ENCODE measurements at regions not wholly inside any gene's neighbourhood (a gene's known extent, or its start where the extent isn't known, plus 50 kb on each side); places are given as distances from the start of the nearest gene placed in this dataset.
A peak's percentile ranks its signal among the peaks of the same experiment; 100 is the strongest.

DNA sequence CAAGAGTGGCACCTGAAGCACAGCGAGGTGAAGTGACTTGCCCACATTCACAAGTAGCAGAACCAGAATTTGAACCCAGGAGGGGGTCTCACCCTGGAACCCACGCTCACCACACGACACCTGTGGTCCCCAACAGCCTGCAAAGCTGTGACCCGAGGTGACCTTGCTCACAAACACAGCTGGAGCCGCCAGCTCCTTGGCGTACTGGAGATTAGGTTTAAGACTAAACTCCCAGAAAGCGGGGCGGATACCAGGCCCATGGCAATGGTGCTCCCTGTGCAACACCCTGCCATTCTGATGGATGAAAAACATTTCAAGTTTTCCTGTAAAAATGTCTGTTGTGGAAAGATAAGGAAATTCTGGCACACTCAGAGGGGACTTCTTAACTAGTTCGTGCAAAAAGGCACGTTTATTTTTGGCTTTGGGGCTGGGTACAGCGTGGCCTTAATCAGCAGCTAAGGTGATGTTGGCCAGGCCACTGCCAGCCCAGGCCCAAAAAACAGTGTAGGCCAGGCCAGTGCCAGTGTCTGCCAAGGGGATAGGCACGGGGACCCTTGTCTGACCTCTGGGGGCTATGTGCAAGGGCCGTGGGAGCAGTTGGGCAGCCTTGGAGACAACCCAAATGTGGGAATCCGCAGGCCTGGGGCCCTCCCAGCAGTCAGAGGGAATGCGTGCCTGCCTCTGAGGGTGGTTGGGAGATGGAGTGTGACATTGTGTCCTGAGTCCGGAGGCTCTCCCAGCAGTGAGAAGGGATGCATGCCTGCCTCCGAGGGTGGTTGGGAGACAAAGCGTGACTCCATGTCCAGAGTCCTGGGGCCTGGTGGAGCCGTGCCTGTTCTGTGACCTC lies 185.0 kb upstream of the HS6ST1 start:
- DNase-seq = no peak
- intact Hi-C loops (cut with micrococcal nuclease) = no loop called here
- TF ChIP-seq, protein P1, sequence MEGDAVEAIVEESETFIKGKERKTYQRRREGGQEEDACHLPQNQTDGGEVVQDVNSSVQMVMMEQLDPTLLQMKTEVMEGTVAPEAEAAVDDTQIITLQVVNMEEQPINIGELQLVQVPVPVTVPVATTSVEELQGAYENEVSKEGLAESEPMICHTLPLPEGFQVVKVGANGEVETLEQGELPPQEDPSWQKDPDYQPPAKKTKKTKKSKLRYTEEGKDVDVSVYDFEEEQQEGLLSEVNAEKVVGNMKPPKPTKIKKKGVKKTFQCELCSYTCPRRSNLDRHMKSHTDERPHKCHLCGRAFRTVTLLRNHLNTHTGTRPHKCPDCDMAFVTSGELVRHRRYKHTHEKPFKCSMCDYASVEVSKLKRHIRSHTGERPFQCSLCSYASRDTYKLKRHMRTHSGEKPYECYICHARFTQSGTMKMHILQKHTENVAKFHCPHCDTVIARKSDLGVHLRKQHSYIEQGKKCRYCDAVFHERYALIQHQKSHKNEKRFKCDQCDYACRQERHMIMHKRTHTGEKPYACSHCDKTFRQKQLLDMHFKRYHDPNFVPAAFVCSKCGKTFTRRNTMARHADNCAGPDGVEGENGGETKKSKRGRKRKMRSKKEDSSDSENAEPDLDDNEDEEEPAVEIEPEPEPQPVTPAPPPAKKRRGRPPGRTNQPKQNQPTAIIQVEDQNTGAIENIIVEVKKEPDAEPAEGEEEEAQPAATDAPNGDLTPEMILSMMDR (IDR thresholded peaks at IDR 0.05; ENCODE audit: borderline replicate concordance) = no peak
- Histone ChIP-seq H3K4me3 (no peak overlapping the region), H3K4me1 (peaks cover 45% of the 10 kb centered on the region), H3K27me3 (ENCODE audit: low read depth) (no peaks in the 10 kb centered on the region), H3K9me3 (replicated peaks) (no peaks in the 10 kb centered on the region), H3K27ac (replicated peaks) (peak overlapping the region; percentile 74), H3K36me3 (no peaks in the 10 kb centered on the region)

DNA sequence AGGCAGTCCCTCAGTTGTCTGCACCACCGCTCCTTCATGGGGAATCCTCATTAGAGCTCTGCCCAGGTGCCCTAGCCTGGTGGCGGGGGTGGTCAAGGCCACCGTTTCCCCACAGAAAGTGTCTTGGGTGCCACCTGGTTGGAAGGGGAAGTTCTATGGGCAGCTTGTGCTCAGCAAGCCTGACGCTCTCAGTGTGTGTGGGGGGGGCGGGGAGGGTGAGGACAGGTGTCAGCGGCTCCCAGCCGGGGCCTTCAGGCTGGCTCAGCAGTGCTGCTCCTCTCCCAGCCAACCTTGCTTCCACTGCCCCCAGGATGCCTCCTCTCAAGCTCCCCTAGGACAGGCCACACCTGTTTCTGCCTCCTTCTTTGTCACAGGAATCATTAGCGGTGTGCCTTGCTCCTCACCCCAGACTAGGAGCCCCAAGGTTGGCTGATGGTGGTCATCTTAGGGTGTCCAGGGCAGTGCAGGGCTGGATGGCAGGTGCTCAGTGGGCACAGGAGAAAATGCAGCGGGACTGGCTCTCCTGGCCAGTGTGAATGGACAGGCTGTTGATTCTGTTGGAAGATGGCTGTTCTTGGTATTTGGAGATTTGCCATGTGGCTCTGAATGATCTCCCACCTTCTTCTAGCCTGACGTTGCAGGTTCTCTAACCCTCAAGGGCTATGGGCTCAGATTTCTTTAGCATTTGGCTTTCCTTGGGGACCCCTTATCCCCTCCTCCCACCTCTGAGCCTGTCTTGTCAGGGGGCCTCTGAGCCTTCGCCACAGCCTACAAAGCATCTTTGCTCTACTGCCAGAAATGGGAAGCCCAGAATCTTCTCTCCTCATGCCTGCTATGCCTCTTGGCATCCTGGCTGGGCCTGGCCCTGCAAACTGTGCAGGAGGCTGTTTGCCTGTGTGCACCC lies 185.8 kb upstream of the HS6ST1 start:
- Histone ChIP-seq H3K36me3 (no peaks in the 10 kb centered on the region), H3K4me3 (no peak overlapping the region), H3K27me3 (ENCODE audit: low read depth) (no peaks in the 10 kb centered on the region), H3K27ac (replicated peaks) (peak overlapping the region; percentile 74), H3K4me1 (peaks cover 45% of the 10 kb centered on the region), H3K9me3 (replicated peaks) (no peaks in the 10 kb centered on the region)
- intact Hi-C loops (cut with micrococcal nuclease) = no loop called here
- TF ChIP-seq, protein P1 (IDR thresholded peaks at IDR 0.05; ENCODE audit: borderline replicate concordance) = no peak
- DNase-seq = no peak

DNA sequence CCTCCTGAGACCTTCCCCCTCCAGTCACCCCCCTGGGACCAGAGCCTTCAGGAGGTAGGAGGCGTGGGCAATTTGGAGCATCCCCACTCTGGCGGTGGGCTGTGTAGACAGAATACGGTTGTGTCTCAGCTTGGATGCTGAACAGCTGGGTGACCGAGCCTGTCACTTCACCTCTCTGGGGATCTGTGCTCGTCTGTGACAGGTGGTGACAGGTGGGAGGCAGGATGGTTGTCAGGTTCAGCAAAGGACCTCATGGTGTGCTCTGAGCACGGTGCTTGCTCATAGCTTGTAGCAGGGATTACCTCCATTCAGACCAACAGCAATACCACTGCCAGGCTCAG lies 186.5 kb upstream of the HS6ST1 start:
- Histone ChIP-seq H3K9me3 (replicated peaks) (no peaks in the 10 kb centered on the region), H3K4me1 (peaks cover 45% of the 10 kb centered on the region), H3K27ac (replicated peaks) (no peak overlapping the region), H3K4me3 (no peak overlapping the region), H3K27me3 (ENCODE audit: low read depth) (no peaks in the 10 kb centered on the region), H3K36me3 (no peaks in the 10 kb centered on the region)
- no peak for DNase-seq
- TF ChIP-seq, protein P1 (IDR thresholded peaks at IDR 0.05; ENCODE audit: borderline replicate concordance) = no peak
- intact Hi-C loops (cut with micrococcal nuclease) = no loop called here

DNA sequence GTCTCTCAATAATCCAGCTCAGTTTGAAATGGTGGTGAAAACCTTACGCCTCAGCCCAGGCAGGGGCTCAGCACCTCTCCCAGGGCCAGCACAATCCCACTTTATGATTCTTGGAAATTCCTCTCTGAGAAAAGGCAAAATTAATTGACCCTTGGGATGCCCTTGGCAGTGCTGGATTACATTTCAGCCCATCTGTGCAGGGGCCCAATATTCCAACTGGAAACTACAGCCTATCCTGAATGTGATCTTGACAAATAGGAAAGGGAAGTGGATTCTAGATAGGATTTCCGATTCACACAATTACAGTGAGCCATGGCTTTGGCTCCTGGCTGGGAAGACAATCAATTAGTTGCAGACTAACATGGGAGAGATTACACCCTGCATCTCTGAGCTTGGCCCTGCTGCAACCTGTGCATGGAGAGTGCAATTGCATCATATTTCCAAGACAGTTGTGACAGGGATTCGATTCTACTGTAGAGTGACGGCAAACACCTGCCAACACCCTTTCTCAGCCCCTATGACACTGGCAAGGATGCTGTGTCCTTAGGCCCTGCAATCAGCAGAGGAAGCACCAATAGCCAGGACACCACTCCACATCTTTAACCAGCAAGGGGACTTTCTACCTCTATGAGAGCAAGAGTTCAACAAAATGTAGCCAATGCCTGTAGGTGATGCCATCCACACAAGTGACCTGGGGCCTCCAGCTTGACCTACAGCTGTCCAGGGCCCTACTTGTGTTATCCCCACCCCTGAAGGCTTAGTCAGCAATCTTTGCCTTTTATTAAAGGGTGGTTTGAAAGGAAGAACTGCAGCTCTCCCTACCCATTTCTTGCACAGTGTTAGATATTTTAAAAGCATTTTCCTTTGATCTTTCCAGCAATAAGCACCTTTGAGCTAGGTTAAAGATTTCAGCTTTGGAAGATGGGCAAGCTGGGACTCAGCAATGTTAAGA lies 187.2 kb upstream of the HS6ST1 start:
- H3K27me3 ChIP-seq (ENCODE audit: low read depth) = no peaks in the 10 kb centered on the region
- TF ChIP-seq, protein P1 (IDR thresholded peaks at IDR 0.05; ENCODE audit: borderline replicate concordance) = no peak
- intact Hi-C loops (cut with micrococcal nuclease) = no loop called here

DNA sequence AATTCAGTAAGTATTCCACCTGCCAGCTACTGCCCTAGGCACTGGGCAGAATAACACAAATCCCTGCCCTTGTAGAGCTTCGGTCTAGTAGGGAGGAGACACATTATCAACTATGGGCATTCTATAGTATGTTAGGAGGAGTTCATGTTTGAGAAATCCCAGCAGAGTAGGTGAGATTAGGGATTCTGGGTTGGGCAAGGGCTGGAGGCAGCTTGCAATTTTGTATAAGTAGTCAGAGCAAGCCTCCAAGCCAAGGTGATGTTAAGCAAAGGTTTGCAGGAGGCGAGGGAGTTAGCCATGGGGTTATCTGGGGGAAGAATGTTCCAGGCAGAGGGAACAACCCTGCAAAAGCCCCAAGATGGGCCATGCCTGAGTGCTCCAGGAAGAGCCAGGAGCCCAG lies 187.9 kb upstream of the HS6ST1 start:
- no peak for DNase-seq
- H3K4me1 ChIP-seq = peaks cover 41% of the 10 kb centered on the region
- H3K4me3 ChIP-seq = no peak overlapping the region
- TF ChIP-seq, protein P1 (IDR thresholded peaks at IDR 0.05; ENCODE audit: borderline replicate concordance) = no peak
- no peaks in the 10 kb centered on the region for H3K36me3 ChIP-seq
- H3K27ac ChIP-seq (replicated peaks) = no peak overlapping the region
- intact Hi-C loops (cut with micrococcal nuclease) = no loop called here
- H3K27me3 ChIP-seq (ENCODE audit: low read depth) = no peaks in the 10 kb centered on the region
- H3K9me3 ChIP-seq (replicated peaks) = no peaks in the 10 kb centered on the region

More for the DNA sequence above, 187.2 kb upstream of the HS6ST1 start:
- peaks cover 45% of the 10 kb centered on the region for H3K4me1 ChIP-seq
- no peak for DNase-seq
- H3K36me3 ChIP-seq = no peaks in the 10 kb centered on the region
- H3K9me3 ChIP-seq (replicated peaks) = no peaks in the 10 kb centered on the region
- H3K4me3 ChIP-seq = no peak overlapping the region
- H3K27ac ChIP-seq (replicated peaks) = no peak overlapping the region

Measured in left ventricle myocardium inferior (tissue), 1 donor.